HG03108 (cell line): ENCODE measurements at regions not wholly inside any gene's neighbourhood (a gene's known extent, or its start where the extent isn't known, plus 50 kb on each side); places are given as distances from the start of the nearest gene placed in this dataset.

Experiments
- ATAC-seq: cut with Tn5 transposase; IDR thresholded peaks from one replicate; pipeline ENCODE4 v1.9.1; 2021; ENCODE audit warnings: moderate library complexity; ENCODE audit not compliant: unreplicated experiment

- no peak for ATAC-seq
Observed at GRCh38 chr11:71201936-71202597, 50.3 kb downstream of the SHANK2 start.

- no peak for ATAC-seq
Observed at GRCh38 chr11:71201231-71201630, 51.1 kb downstream of the SHANK2 start.

DNA sequence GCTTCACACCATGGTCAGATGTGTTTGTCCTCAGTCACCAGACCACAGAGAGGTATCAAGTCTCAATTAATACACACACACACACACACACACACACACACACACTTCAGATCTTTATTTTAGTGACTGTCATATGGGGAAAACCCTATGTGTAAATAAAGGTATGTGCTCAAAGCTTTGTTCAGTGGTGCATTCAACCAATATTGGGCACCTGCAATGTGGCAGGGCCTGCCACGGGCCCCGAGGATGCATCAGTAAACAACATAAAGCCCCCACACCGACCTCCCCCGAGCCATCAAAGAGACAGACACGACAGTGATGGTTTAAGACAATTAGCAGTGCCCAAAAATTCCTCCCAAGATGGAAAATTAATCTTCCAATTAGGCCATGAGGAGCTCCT is 51.6 kb downstream of the SHANK2 start:
- no peak for ATAC-seq

DNA sequence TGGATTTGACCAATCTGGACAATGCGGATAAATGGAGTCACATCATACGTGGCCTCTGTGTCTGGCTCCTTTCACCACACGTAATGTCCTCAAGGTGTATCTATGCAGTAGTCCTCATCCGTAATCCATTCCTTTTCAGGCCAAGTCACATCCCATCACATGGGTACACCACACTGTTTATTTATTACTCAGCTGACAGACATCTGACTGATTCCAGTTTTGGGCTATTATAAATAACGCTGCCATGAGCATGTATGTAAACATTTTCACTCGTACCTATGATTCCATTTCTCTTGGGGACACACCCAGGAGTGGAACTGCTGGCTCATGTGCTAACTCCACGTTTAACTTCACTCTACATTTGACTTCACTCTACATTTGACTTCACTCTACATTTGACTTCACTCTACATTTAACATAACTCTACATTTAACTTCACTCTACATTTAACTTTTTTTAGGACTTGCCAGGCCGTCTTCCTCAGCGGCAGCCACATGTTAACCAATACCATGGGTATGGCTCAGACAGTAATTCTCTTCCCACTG is 52.1 kb downstream of the SHANK2 start:
- no peak for ATAC-seq

GRCh38 chr11:71199226-71199820 is 53.1 kb downstream of the SHANK2 start:
- no peak for ATAC-seq

GRCh38 chr11:71198823-71199165 is 53.6 kb downstream of the SHANK2 start:
- no peak for ATAC-seq

DNA sequence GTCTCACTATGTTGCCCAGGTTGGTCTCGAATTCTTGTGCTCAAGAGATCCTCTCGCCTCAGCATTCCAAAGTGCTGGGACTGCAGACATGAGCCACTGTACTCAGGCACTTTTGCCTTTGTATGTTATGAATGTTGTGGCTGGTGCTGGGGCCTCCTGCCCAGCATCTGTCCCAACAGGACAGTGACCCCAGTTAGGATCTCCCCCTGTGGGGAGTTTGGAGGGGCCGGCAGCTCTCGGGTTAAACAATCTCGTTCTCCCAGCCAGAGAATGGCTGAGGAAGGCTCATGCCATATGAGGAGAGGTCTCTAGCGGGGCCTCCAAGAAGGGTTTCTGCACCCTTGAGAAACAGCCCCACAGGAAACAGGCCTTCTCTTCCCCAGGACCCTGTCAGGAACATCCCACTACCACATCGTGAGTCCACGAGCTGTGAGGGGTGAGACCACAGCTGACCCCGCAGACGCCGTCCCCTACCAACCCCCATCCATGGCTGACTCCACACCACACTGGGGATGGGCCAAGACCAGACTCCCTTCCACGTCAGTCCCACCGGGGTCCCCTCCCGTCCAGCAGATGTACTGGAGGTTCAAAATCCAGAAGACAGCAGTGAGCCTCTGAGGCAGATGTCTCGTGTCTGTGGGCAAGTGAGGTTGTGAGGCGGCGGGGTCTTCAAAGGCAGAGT is 54.1 kb downstream of the SHANK2 start:
- ATAC-seq = no peak

- no peak for ATAC-seq
Observed at GRCh38 chr11:71197096-71197495, 55.3 kb downstream of the SHANK2 start.

DNA sequence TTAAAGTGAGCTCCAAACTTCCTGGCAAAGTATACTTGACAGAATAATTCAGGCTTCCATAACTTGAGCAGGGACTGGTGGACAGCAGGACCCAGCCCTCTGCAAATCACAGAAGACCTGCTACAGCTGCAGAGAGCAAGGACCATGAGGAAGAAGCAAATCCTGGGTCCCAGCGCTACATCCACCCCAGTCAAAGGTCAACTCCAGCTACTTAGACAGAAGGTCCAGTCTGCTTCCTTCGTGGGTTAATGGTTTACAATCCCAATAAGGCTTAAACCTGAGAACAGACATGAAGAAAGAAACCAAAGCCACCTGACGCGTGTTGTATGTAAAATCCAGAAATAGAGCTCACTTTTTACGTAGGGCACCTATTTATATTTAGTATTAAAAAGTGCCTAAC is 57.7 kb downstream of the SHANK2 start:
- ATAC-seq = no peak

DNA sequence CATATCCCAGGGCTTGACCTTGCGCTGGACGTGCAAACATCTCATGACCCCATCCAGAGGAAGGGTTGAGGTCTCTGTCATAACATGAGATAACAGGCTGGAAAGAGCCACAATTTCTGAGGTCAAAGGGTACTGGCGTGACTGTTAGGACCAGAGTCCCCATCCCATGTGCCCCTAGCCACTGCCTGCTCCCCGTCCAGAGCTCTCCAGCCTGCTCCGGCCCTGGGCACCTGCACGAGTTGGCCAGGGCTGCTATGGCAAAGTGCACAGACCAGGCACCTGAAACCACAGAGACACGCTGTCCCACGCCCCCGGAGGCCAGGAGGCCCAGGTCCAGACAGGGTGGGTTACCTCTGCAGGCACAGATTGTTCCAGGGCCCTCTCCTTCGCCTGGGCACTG is 58.9 kb downstream of the SHANK2 start:
- ATAC-seq = no peak

DNA sequence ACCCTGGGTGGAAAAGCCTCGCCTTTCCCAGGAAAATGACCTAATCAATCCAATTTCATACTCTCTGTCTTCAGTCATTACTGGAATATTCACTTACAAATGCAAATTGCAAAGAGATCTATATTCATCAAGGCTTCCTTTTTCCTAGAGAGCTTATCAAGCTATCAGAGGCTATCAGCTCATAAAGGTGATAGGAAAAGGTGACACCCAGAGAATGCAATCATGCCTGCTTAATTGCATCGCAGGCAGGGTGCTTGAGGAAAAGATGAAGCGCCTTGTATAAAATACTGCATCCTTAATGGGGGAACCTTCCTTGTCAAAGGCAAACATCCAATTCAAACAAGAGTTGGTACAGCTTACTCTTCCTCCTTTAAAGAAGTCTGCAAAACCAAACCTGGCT is 59.7 kb downstream of the SHANK2 start:
- no peak for ATAC-seq

GRCh38 chr11:71191201-71191600 is 61.2 kb downstream of the SHANK2 start:
- ATAC-seq = no peak

- no peak for ATAC-seq
Observed at GRCh38 chr11:71190551-71190950, 61.8 kb downstream of the SHANK2 start.

- ATAC-seq = no peak
Observed at GRCh38 chr11:71189768-71190315, 62.5 kb downstream of the SHANK2 start.

- no peak for ATAC-seq
Observed at GRCh38 chr11:71188886-71189767, 63.2 kb downstream of the SHANK2 start.

DNA sequence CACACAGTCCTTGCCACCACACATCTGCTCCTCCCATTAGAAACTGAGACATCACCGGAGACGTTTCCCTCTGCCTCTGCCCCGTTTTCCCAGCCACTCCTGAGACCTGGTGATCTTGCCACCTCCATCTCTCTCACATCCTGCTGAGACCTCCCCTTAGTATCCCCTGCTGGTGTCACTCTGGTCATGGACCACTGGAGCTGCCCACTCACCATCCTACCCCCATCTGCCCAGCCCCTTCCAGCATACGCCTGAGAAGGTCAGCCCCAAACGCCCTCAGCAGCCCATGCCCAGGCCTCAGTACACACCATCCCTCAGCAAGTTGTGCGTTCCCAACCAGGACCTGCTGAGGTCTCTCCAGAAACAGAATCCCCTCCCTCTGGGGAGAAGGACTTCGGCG is 64.3 kb downstream of the SHANK2 start:
- no peak for ATAC-seq

DNA sequence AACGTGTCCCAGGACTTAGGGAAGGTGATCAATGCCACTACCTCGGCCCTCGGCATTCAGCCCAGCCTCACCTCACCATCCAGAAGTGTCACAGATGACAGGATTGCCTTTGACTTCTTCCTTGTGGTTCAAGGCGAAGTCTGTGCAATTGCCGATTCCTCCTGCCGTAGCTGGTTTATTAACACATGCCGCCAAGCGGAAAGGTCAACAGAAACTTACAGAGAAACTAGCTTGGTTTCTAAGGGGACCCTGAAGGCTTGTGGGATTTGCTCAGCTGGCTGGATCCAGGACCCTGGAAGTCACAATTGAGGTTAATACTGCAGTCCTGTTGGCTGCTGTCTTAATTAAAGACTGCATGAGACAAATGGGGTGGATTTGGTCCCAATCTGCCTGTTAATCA is 65.6 kb downstream of the SHANK2 start:
- no peak for ATAC-seq

DNA sequence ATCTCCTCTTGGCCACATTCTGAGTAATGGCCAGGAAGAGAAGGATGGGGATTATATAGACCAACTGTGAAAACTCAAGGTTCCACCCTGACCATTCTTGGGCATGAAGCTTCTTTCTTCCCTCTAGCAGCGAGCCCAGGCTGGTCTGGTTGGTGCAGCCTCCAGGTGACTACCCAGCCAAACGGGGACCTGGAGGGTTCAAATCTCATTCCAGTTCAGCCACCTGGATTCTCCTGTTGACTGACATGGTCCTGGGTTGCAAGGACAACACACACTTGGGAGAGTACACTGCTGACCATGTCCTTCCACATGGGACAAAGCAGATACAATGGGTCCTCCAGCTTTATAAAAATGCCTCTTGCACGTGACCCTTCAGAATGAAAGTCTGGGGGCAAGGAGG is 67.0 kb downstream of the SHANK2 start:
- no peak for ATAC-seq

GRCh38 chr11:71184421-71185210 is 67.8 kb downstream of the SHANK2 start:
- ATAC-seq = no peak

GRCh38 chr11:71183878-71184277 is 68.5 kb downstream of the SHANK2 start:
- ATAC-seq = no peak
